Hepatocyte (in vitro differentiated cells): ENCODE measurements at regions not wholly inside any gene's neighbourhood (a gene's known extent, or its start where the extent isn't known, plus 50 kb on each side); places are given as distances from the start of the nearest gene placed in this dataset.

ENCODE experiments used
- DNase-seq: peaks from one replicate; pipeline ENCODE4 v3.0.0-alpha.2; 2016; ENCODE audit warnings: low spot score
- H2AFZ ChIP-seq: fragments of 200-600 bp; sonication (generic); 2 replicates; pipeline ENCODE4 v1.6.0; 2016; ENCODE audit warnings: antibody characterized with exemption, mild to moderate bottlenecking
- H3K27ac ChIP-seq: fragments of 200-600 bp; sonication (generic); 2 replicates; pipeline ENCODE4 v1.5.1; 2016; ENCODE audit warnings: mild to moderate bottlenecking
- H3K27me3 ChIP-seq: fragments of 200-600 bp; sonication (generic); 2 replicates; pipeline ENCODE4 v1.6.1; 2016
- H3K36me3 ChIP-seq: fragments of 200-600 bp; sonication (generic); replicated peaks from 2 replicates; pipeline ENCODE4 v1.5.1; 2016; ENCODE audit warnings: low read depth; ENCODE audit not compliant: insufficient read depth
- H3K4me1 ChIP-seq: fragments of 200-600 bp; sonication (generic); 2 replicates; pipeline ENCODE4 v1.5.1; 2016; ENCODE audit warnings: mild to moderate bottlenecking, moderate library complexity; ENCODE audit not compliant: insufficient read depth
- H3K4me2 ChIP-seq: fragments of 200-600 bp; sonication (generic); 2 replicates; pipeline ENCODE4 v1.6.0; 2016
- H3K4me3 ChIP-seq: fragments of 200-600 bp; sonication (generic); 2 replicates; pipeline ENCODE4 v1.5.1; 2016; ENCODE audit warnings: mild to moderate bottlenecking
- H3K79me2 ChIP-seq: fragments of 200-600 bp; sonication (generic); 2 replicates; pipeline ENCODE4 v1.6.0; 2017; ENCODE audit warnings: mild to moderate bottlenecking
- H3K9me2 ChIP-seq: fragments of 200-600 bp; sonication (generic); replicated peaks from 2 replicates; pipeline ENCODE4 v1.6.0; 2017; ENCODE audit warnings: mild to moderate bottlenecking; ENCODE audit not compliant: insufficient read depth
- H3K9me3 ChIP-seq: fragments of 200-600 bp; sonication (generic); 2 replicates; pipeline ENCODE4 v1.5.1; 2016; ENCODE audit warnings: low read depth, mild to moderate bottlenecking
- H4K20me1 ChIP-seq: fragments of 200-600 bp; sonication (generic); 2 replicates; pipeline ENCODE4 v1.6.0; 2016; ENCODE audit warnings: mild to moderate bottlenecking; ENCODE audit not compliant: insufficient read depth, poor library complexity, severe bottlenecking
- CTCF ChIP-seq: fragments of 200-600 bp; sonication (generic); IDR thresholded peaks from 2 replicates; pipeline ENCODE4 v1.5.1; 2016; ENCODE audit warnings: antibody characterized with exemption, mild to moderate bottlenecking; ENCODE audit not compliant: poor library complexity
- EZH2 ChIP-seq: fragments of 200-600 bp; sonication (generic); IDR thresholded peaks from 2 replicates; pipeline ENCODE4 v1.6.1; 2016; ENCODE audit warnings: antibody characterized with exemption, mild to moderate bottlenecking, borderline replicate concordance
- EZH2phosphoT487 ChIP-seq: fragments of 200-600 bp; sonication (generic); IDR thresholded peaks from one replicate; pipeline ENCODE4 v1.6.1; 2018; ENCODE audit warnings: antibody characterized with exemption, mild to moderate bottlenecking, low read depth, moderate library complexity; ENCODE audit not compliant: unreplicated experiment, severe bottlenecking
- WGBS: methylation state at CpG from one replicate; pipeline ENCODE4 v1.1.6; 2016; ENCODE audit warnings: low lambda C conversion rate; ENCODE audit errors: missing lambda C conversion rate; 5-methylcytosine and 5-hydroxymethylcytosine counted together

- no peaks in the 10 kb centered on the region for H3K79me2 ChIP-seq
- H3K9me2 ChIP-seq, result no peaks in the 10 kb centered on the region
- peak overlapping the region; percentile 88 for H3K27ac ChIP-seq
- H3K36me3 ChIP-seq, result no peaks in the 10 kb centered on the region
- TF ChIP-seq EZH2phosphoT487 (no peak), EZH2 (no peak), CTCF (no peak)
- H3K27me3 ChIP-seq, result no peaks in the 10 kb centered on the region
- H3K4me1 ChIP-seq, result peaks cover 13% of the 10 kb centered on the region
- H4K20me1 ChIP-seq, result no peaks in the 10 kb centered on the region
- WGBS, result 52% methylated on average over 15 of the region's 15 CpGs
- no peaks in the 10 kb centered on the region for H3K9me3 ChIP-seq
- peak overlapping the region; percentile 71 for H3K4me2 ChIP-seq
- H3K4me3 ChIP-seq, result no peak overlapping the region
- peak; percentile 52 for DNase-seq
- H2AFZ ChIP-seq, result peak overlapping the region; percentile 26
Measured at GRCh38 chr1:121586369-121587229, 401.8 kb downstream of the SRGAP2C start.

GRCh38 chr1:121587230-121587569 is 402.4 kb downstream of the SRGAP2C start:
- H3K4me3 ChIP-seq, result no peak overlapping the region
- 97% methylated on average over 5 of the region's 5 CpGs for WGBS
- H3K9me3 ChIP-seq, result no peaks in the 10 kb centered on the region
- H2AFZ ChIP-seq, result no peak overlapping the region
- no peaks in the 10 kb centered on the region for H3K9me2 ChIP-seq
- peaks cover 13% of the 10 kb centered on the region for H3K4me1 ChIP-seq
- H3K4me2 ChIP-seq, result peak overlapping the region; percentile 71
- no peak for DNase-seq
- H3K27me3 ChIP-seq, result no peaks in the 10 kb centered on the region
- no peak for TF ChIP-seq EZH2
- no peak for TF ChIP-seq CTCF
- TF ChIP-seq EZH2phosphoT487, result no peak
- H4K20me1 ChIP-seq, result no peaks in the 10 kb centered on the region
- H3K27ac ChIP-seq, result peak overlapping the region; percentile 88
- H3K79me2 ChIP-seq, result no peaks in the 10 kb centered on the region
- no peaks in the 10 kb centered on the region for H3K36me3 ChIP-seq

- no peaks in the 10 kb centered on the region for H3K79me2 ChIP-seq
- TF ChIP-seq CTCF (no peak), EZH2phosphoT487 (no peak), EZH2 (no peak)
- no peaks in the 10 kb centered on the region for H3K36me3 ChIP-seq
- H3K9me2 ChIP-seq, result no peaks in the 10 kb centered on the region
- no peak overlapping the region for H3K4me3 ChIP-seq
- H3K9me3 ChIP-seq, result no peaks in the 10 kb centered on the region
- H2AFZ ChIP-seq, result no peak overlapping the region
- H3K4me2 ChIP-seq, result no peak overlapping the region
- H3K4me1 ChIP-seq, result peaks cover 13% of the 10 kb centered on the region
- no peak for DNase-seq
- H3K27ac ChIP-seq, result no peak overlapping the region
- H4K20me1 ChIP-seq, result no peaks in the 10 kb centered on the region
- no peaks in the 10 kb centered on the region for H3K27me3 ChIP-seq
Measured at GRCh38 chr1:121587777-121588176, 403.0 kb downstream of the SRGAP2C start.
